Right ventricle myocardium superior (tissue), 1 donor: ENCODE measurements at regions not wholly inside any gene's neighbourhood (a gene's known extent, or its start where the extent isn't known, plus 50 kb on each side); places are given as distances from the start of the nearest gene placed in this dataset.

Source experiments
- ATAC-seq: fragments of 200-7000 bp; cut with Tn5 transposase; one replicate; pipeline ENCODE4 v1.9.1; 2020; ENCODE audit warnings: mild to moderate bottlenecking; ENCODE audit not compliant: poor library complexity
- DNase-seq: peaks from one replicate; pipeline ENCODE4 v3.0.0-alpha.2; 2020
- intact Hi-C: fragments of 100-400 bp; cut with DNase I; formaldehyde crosslinking; loops from one replicate; pipeline ENCODE4 v1.11.2; 2022
- donor health status: DM: no; HTN: yes; CAD: no; lungs with severe emphysema.

DNA sequence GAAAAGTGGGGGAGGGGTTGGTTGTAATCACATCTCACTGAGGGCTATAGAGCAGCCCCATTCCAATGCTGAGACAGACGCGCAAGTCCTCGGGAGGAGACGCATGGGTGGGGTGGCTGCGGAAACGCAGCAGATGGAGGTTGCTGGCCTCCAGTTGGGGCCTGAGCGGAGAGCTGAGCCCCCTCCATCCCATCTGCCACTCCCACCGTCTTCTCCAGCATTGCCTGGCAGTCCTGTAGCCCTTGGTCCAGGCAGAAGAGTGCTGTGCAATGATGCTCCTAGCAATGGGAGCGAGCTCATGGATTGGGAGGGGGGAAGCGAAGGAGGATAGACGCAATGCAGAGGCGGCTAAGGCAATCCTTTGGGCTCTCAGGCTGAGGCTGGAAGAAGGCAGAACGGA is 79.4 kb upstream of the GLRA1 start:
- no peak for ATAC-seq
- no peak for DNase-seq
- intact Hi-C loops: no loop called here
